Lower lobe of right lung (tissue), 2 donors: ENCODE measurements at regions not wholly inside any gene's neighbourhood (a gene's known extent, or its start where the extent isn't known, plus 50 kb on each side); places are given as distances from the start of the nearest gene placed in this dataset.
A peak's percentile ranks its signal among the peaks of the same experiment; 100 is the strongest.

Experiments
- ATAC-seq, 2 donors: fragments of 200-7000 bp; cut with Tn5 transposase; one replicate each; pipeline ENCODE4 v1.9.1; 2020 to 2022; ENCODE audit warnings: mild to moderate bottlenecking in 2 of 2, moderate library complexity in 2 of 2
- DNase-seq: peaks from one replicate; pipeline ENCODE4 v3.0.0-alpha.2; 2020
- H3K27ac ChIP-seq: fragments of 200-600 bp; one replicate; pipeline ENCODE4 v1.8.0; 2022
- H3K27me3 ChIP-seq: fragments of 200-600 bp; one replicate; pipeline ENCODE4 v1.8.0; 2022; ENCODE audit warnings: low read depth
- H3K36me3 ChIP-seq: fragments of 200-600 bp; one replicate; pipeline ENCODE4 v1.8.0; 2022; ENCODE audit warnings: mild to moderate bottlenecking
- H3K4me1 ChIP-seq: fragments of 200-600 bp; one replicate; pipeline ENCODE4 v1.8.0; 2022
- H3K4me3 ChIP-seq: fragments of 200-600 bp; one replicate; pipeline ENCODE4 v1.8.0; 2022; ENCODE audit warnings: mild to moderate bottlenecking
- H3K9me3 ChIP-seq: fragments of 200-600 bp; one replicate; pipeline ENCODE4 v1.8.0; 2022
- intact Hi-C: fragments of 100-400 bp; cut with DNase I; formaldehyde crosslinking; loops from one replicate; pipeline ENCODE4 v1.11.0; 2022
- TF ChIP-seq, protein P1 (sequence below): fragments of 200-600 bp; IDR thresholded peaks from one replicate; pipeline ENCODE4 v1.8.0; 2022; ENCODE audit warnings: antibody characterized with exemption, mild to moderate bottlenecking
- donor health status: DM: no; HTN: yes; CAD: no; lungs with severe emphysema.

DNA sequence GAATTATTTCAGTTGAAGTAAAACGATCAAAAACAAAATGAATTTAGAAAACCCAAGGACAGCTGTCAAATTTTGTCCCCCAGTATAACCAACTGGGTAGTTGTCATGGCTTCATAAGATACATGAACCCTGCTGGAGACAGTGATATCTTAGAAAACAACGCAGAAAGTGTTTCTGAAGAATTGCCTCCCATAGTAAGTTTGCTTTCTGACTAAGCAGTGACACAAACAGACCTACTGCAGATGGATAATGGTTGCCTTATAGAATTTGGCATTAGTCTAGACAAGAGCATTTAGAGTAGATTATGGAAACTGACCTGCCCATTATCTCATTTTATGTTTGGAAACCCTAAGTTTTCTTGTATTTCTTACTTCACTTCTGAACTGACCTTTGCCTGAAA lies 187.7 kb upstream of the KCNN2 start:
- intact Hi-C loops, result no loop called here
- ATAC-seq (no peak), DNase-seq (no peak)
- Histone ChIP-seq H3K36me3 (no peaks in the 10 kb centered on the region), H3K9me3 (peaks cover 5% of the 10 kb centered on the region), H3K4me1 (no peaks in the 10 kb centered on the region), H3K27me3 (no peaks in the 10 kb centered on the region), H3K27ac (no peak overlapping the region), H3K4me3 (no peak overlapping the region)
- TF ChIP-seq, protein P1, sequence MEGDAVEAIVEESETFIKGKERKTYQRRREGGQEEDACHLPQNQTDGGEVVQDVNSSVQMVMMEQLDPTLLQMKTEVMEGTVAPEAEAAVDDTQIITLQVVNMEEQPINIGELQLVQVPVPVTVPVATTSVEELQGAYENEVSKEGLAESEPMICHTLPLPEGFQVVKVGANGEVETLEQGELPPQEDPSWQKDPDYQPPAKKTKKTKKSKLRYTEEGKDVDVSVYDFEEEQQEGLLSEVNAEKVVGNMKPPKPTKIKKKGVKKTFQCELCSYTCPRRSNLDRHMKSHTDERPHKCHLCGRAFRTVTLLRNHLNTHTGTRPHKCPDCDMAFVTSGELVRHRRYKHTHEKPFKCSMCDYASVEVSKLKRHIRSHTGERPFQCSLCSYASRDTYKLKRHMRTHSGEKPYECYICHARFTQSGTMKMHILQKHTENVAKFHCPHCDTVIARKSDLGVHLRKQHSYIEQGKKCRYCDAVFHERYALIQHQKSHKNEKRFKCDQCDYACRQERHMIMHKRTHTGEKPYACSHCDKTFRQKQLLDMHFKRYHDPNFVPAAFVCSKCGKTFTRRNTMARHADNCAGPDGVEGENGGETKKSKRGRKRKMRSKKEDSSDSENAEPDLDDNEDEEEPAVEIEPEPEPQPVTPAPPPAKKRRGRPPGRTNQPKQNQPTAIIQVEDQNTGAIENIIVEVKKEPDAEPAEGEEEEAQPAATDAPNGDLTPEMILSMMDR, result no peak

DNA sequence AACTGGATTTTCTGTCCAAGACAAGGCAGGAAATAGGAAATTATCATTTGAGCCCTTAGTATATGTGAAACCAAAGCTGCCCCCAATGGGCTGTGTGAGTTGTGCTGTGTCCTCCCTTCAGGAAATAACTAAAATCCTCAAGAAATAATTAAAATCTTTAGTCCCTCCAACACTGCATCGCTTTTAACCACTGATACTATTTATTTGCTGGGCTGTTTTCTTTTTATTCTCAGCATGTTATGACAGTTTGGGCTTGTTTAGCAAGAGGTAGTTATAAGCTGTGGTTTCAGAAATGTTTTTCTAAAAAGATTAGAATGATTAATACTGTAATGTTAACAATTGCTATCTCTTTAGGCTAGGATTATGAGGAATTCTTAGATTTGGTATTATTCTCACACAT lies 187.0 kb upstream of the KCNN2 start:
- ATAC-seq (no peak), DNase-seq (no peak)
- Histone ChIP-seq H3K27me3 (no peaks in the 10 kb centered on the region), H3K4me3 (no peak overlapping the region), H3K9me3 (peaks cover 5% of the 10 kb centered on the region), H3K36me3 (no peaks in the 10 kb centered on the region), H3K27ac (no peak overlapping the region), H3K4me1 (no peaks in the 10 kb centered on the region)
- intact Hi-C loops, result no loop called here
- TF ChIP-seq, protein P1, result no peak

DNA sequence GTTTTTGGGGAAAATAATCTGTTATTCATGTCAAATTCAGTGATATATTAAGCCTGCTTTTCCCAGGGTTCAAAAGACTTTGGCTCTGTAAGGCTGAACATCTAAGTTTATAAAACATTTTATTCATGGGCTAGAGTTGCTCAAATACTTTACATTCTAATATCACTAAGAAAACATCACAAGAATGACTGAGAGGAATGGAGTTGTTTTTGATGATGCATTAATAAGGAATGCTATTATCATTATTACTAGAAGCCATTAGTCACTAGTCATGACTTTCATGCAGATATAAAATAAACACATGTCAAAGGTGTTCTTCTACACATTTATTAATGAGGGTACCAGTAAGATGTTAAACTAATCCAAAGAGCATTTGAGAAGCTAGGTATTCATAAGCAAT lies 185.5 kb upstream of the KCNN2 start:
- Histone ChIP-seq H3K9me3 (peaks cover 5% of the 10 kb centered on the region), H3K27ac (no peak overlapping the region), H3K4me3 (no peak overlapping the region), H3K4me1 (no peaks in the 10 kb centered on the region), H3K27me3 (no peaks in the 10 kb centered on the region), H3K36me3 (no peaks in the 10 kb centered on the region)
- ATAC-seq, result no peak
- intact Hi-C loops, result no loop called here
- TF ChIP-seq, protein P1, result no peak
- DNase-seq, result no peak

DNA sequence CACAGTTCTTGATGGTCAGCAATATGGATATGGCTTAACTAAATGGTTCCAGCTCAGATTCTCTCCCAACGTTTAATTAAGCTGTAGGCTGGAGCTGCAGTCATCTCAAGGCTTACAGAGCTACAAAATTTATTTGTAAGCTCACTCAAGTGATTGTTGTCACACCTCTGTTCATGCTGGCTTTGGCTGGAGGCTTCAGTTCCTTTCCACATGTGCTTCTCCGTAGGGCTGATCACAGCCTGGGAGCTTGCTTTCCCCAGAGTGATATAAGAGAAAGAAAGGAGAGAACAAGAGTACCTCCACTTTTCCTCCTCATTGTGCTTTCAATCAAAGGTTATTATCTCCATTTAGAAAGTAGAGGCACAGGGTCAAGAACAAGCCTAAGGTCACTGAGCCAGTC lies 182.7 kb upstream of the KCNN2 start:
- H3K27me3 ChIP-seq, result no peaks in the 10 kb centered on the region
- no peak for ATAC-seq
- H3K4me3 ChIP-seq, result no peak overlapping the region
- no peak overlapping the region for H3K27ac ChIP-seq
- no peaks in the 10 kb centered on the region for H3K9me3 ChIP-seq
- no peaks in the 10 kb centered on the region for H3K36me3 ChIP-seq
- TF ChIP-seq, protein P1, result no peak
- H3K4me1 ChIP-seq, result no peaks in the 10 kb centered on the region
- no peak for DNase-seq
- intact Hi-C loops, result no loop called here

DNA sequence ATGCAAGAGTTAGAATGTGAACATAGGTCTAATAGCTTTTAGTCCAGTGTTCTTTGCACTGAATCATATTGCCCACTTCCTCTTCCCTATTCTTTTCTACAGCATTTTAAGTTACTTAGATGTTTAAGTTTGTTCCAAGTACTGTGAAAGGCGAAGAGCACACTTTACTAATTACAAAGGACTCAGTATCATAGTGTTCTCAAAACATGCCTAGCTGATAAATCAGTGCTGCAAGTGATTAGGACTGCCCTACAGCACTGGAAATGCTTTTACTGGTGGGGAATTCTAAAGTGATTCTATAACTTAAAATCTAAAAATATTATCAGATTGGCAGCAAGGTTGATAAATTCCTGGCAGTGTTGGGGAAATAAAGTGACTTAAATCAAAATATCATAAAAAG lies 177.9 kb upstream of the KCNN2 start:
- Histone ChIP-seq H3K36me3 (no peaks in the 10 kb centered on the region), H3K27me3 (no peaks in the 10 kb centered on the region), H3K27ac (no peak overlapping the region), H3K4me3 (no peak overlapping the region), H3K9me3 (no peaks in the 10 kb centered on the region), H3K4me1 (no peaks in the 10 kb centered on the region)
- DNase-seq (no peak), ATAC-seq (no peak)
- intact Hi-C loops, result no loop called here
- TF ChIP-seq, protein P1, result no peak

DNA sequence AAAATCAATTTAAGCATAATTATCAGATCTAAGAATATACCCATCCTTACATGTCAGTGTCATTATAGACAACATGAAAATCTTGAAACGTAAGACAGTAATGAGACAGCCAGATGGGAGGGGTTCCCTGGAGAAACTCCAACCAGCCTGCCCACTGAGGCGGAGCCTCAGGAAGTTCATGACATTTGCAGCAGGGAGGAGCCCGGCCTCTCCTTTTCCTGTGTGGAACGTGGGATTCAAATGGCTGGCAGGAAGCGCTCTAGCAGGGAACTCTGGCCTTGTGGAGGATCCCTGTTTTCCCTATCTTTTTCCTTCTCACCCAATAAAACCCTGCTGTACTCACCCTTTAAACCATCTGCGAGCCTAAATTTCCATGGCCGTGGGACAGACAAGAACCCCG lies 176.6 kb upstream of the KCNN2 start:
- TF ChIP-seq, protein P1, result no peak
- ATAC-seq (no peak), DNase-seq (peak; percentile 25)
- peak overlapping the region; percentile 42 for H3K27ac ChIP-seq
- no peak overlapping the region for H3K4me3 ChIP-seq
- intact Hi-C loops, result no loop called here
- H3K27me3 ChIP-seq, result no peaks in the 10 kb centered on the region
- no peaks in the 10 kb centered on the region for H3K9me3 ChIP-seq
- no peaks in the 10 kb centered on the region for H3K4me1 ChIP-seq
- no peaks in the 10 kb centered on the region for H3K36me3 ChIP-seq
